HepG2 (cell line): ENCODE measurements at regions not wholly inside any gene's neighbourhood (a gene's known extent, or its start where the extent isn't known, plus 50 kb on each side); places are given as distances from the start of the nearest gene placed in this dataset.
"Not testable (repeated sequence)": the region's sequence is repeated elsewhere in the genome, so short reads cannot be mapped to it uniquely, and the experiment has no call there.

Experiments used
- ATAC-seq: fragments of 200-7000 bp; cut with Tn5 transposase; 3 replicates; pipeline ENCODE4 v1.9.1; 2020; ENCODE audit warnings: mild to moderate bottlenecking, moderate library complexity
- BruUV-seq: library from RNA; stranded (reverse); fragments of 400-500 nt; replicated peaks from 2 replicates; lab custom pipeline; 2021; lab: Mats Ljungman, UMichigan
- CTCF ChIA-PET: fragments of 300-600 bp; formaldehyde crosslinking; extraction: SDS; loops from one replicate; lab custom pipeline; 2021; ENCODE audit warnings: low total read pairs, inconsistent platforms, low intra/inter-chr PET ratio; lab: Yijun Ruan, JAX
- POLR2A ChIA-PET: fragments of 350-600 bp; sonication (Branson Sonifier 250); formaldehyde crosslinking; loops from one replicate; lab custom pipeline; 2020; ENCODE audit warnings: antibody characterized with exemption, inconsistent platforms; lab: Yijun Ruan, JAX
- DNase-seq: peaks from one replicate; pipeline ENCODE4 v3.0.0-alpha.2; 2015; ENCODE audit warnings: low spot score
- FAIRE-seq: peaks from 3 replicates; lab custom pipeline; 2011; peaks lifted over from hg19 to GRCh38; lab: Jason Lieb, UNC
- H2AFZ ChIP-seq: one replicate; pipeline ENCODE4 v1.6.1; 2011; ENCODE audit warnings: low read length, inconsistent platforms
- H3K27ac ChIP-seq: fragments of 300-600 bp; 3 replicates; pipeline ENCODE4 v1.8.0; 2011; ENCODE audit warnings: mixed run types, mild to moderate bottlenecking, mixed read lengths, low read length, inconsistent platforms; ENCODE audit not compliant: insufficient read depth; ENCODE audit errors: extremely low read length
- H3K27me3 ChIP-seq, 2 experiments: fragments of 200-600 bp in 1 of 2; 2 replicates in 1 of 2; 3 replicates in 1 of 2; pipeline versions ENCODE4 v1.6.0 to v1.8.0; 2011; ENCODE audit warnings: low read length in 2 of 2, mild to moderate bottlenecking in 2 of 2, moderate library complexity in 2 of 2, inconsistent platforms in 1 of 2; ENCODE audit not compliant: insufficient read depth in 2 of 2, control insufficient read depth in 1 of 2
- H3K36me3 ChIP-seq, 2 experiments: fragments of 200-600 bp in 1 of 2; replicated peaks in 1 of 2; 2 replicates in 1 of 2; 3 replicates in 1 of 2; pipeline versions ENCODE4 v1.5.1 to v1.8.0; 2011; ENCODE audit warnings: low read length in 2 of 2, inconsistent platforms in 1 of 2; ENCODE audit not compliant: insufficient read depth in 2 of 2, control insufficient read depth in 1 of 2
- H3K4me1 ChIP-seq: 2 replicates; pipeline ENCODE4 v1.5.1; 2012; ENCODE audit warnings: low read length, inconsistent platforms; ENCODE audit not compliant: insufficient read depth
- H3K4me2 ChIP-seq: 2 replicates; pipeline ENCODE4 v1.6.0; 2011; ENCODE audit warnings: low read depth, low read length, inconsistent platforms
- H3K4me3 ChIP-seq, 3 experiments: fragments of 200-600 bp in 1 of 3; sonication (generic), shearing (Covaris generic) in 1 of 3; replicated peaks in 1 of 3; 2 replicates each; pipeline ENCODE4 v1.5.1; 2011 to 2016; ENCODE audit warnings: low read length in 3 of 3, inconsistent platforms in 2 of 3, low read depth in 2 of 3, mild to moderate bottlenecking in 2 of 3, control low read depth in 1 of 3, mixed read lengths in 1 of 3; ENCODE audit not compliant: insufficient read depth in 1 of 3
- H3K79me2 ChIP-seq: one replicate; pipeline ENCODE4 v1.6.1; 2011; ENCODE audit warnings: low read length, inconsistent platforms; ENCODE audit not compliant: insufficient read depth
- H3K9ac ChIP-seq: 2 replicates; pipeline ENCODE4 v1.6.0; 2011; ENCODE audit warnings: mild to moderate bottlenecking, low read depth, low read length, inconsistent platforms; ENCODE audit not compliant: insufficient read depth
- H3K9me3 ChIP-seq: 2 replicates; pipeline ENCODE4 v1.5.1; 2012; ENCODE audit warnings: mild to moderate bottlenecking, low read length
- H4K20me1 ChIP-seq: 2 replicates; pipeline ENCODE4 v1.6.0; 2011; ENCODE audit warnings: inconsistent platforms, mild to moderate bottlenecking, low read length, moderate library complexity; ENCODE audit not compliant: insufficient read depth
- KDM2A ChIP-seq: sonication (generic); formaldehyde crosslinking; IDR thresholded peaks from 2 replicates; pipeline ENCODE4 v1.4.0; 2020; ENCODE audit warnings: low read depth, missing genetic modification reagents, borderline replicate concordance
- THYN1 ChIP-seq: sonication (generic); formaldehyde crosslinking; IDR thresholded peaks from 2 replicates; pipeline ENCODE4 v1.8.1; 2023; ENCODE audit warnings: low read depth, mild to moderate bottlenecking, moderate library complexity, missing genetic modification reagents, borderline replicate concordance
- ZNF451 ChIP-seq: sonication (generic); formaldehyde crosslinking; IDR thresholded peaks from 2 replicates; pipeline ENCODE4 v1.5.0; 2020; ENCODE audit warnings: mild to moderate bottlenecking, missing genetic modification reagents
- ZNF713 ChIP-seq: sonication (generic); formaldehyde crosslinking; IDR thresholded peaks from 2 replicates; pipeline ENCODE4 v1.4.0; 2020; ENCODE audit warnings: mild to moderate bottlenecking, missing genetic modification reagents
- ZNF724P ChIP-seq: sonication (generic); formaldehyde crosslinking; IDR thresholded peaks from 2 replicates; pipeline ENCODE4 v1.8.0; 2022; ENCODE audit warnings: missing genetic modification reagents, borderline replicate concordance
- ZNF766 ChIP-seq: sonication (generic); formaldehyde crosslinking; IDR thresholded peaks from 2 replicates; pipeline ENCODE4 v1.5.0; 2020; ENCODE audit warnings: missing genetic modification reagents, borderline replicate concordance
- ZNF83 ChIP-seq: sonication (generic); formaldehyde crosslinking; IDR thresholded peaks from 2 replicates; pipeline ENCODE4 v1.4.0; 2020; ENCODE audit warnings: missing genetic modification reagents, mild to moderate bottlenecking, borderline replicate concordance
- ZSCAN20 ChIP-seq: sonication (generic); formaldehyde crosslinking; IDR thresholded peaks from 2 replicates; pipeline ENCODE4 v1.4.0; 2020; ENCODE audit warnings: missing genetic modification reagents, mild to moderate bottlenecking, borderline replicate concordance
- WGBS: methylation state at CpG from one replicate; pipeline ENCODE4 v1.1.6; 2017; ENCODE audit warnings: low lambda C conversion rate; 5-methylcytosine and 5-hydroxymethylcytosine counted together
- in situ Hi-C: cut with HindIII; loops from 2 replicates; pipeline ENCODE4 v1.10.0; 2017; ENCODE audit warnings: low pct_unique_long_range_greater_than_20kb; ENCODE audit not compliant: extremely low pct_ligation_motif_present
- intact Hi-C: fragments of 100-400 bp; cut with micrococcal nuclease; formaldehyde crosslinking; loops from one replicate; pipeline ENCODE4 v1.10.0; 2022; ENCODE audit not compliant: unreplicated experiment
- TF ChIP-seq, protein P1 (sequence below): sonication (generic); formaldehyde crosslinking; IDR thresholded peaks from 2 replicates; pipeline ENCODE4 v1.4.0; 2020; ENCODE audit warnings: missing genetic modification reagents, borderline replicate concordance
- TF ChIP-seq, protein P2 (sequence below): sonication (generic); formaldehyde crosslinking; IDR thresholded peaks from 2 replicates; pipeline ENCODE4 v1.4.0; 2020; ENCODE audit warnings: missing genetic modification reagents, mild to moderate bottlenecking, borderline replicate concordance

DNA sequence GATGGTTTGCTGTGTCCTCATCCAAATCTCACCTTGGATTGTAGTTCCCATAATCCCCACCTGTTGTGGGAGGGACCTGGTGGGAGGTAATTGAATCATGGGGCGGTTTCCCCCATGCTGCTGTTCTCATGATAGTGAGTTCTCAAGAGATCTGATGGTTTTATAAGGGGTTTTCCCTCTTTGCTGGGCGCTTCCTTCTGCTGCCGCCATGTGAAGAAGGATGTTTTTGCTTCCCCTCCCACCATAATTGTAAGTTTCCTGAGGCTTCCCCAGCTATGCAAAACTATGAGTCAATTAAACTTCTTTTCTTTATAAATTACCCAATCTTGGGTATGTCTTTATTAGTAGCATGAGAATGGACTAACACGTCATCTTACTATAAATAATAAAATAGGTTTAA, 55.7 kb upstream of the OGFRL1 start:
- H3K9ac ChIP-seq, CTCF ChIA-PET, intact Hi-C loops, H3K4me2 ChIP-seq, H3K36me3 ChIP-seq, H3K4me1 ChIP-seq, H3K27ac ChIP-seq, ATAC-seq, H3K9me3 ChIP-seq, H3K27me3 ChIP-seq, H3K4me3 ChIP-seq, FAIRE-seq, BruUV-seq, POLR2A ChIA-PET, in situ Hi-C loops, H3K79me2 ChIP-seq, H4K20me1 ChIP-seq, H2AFZ ChIP-seq, DNase-seq: not testable (repeated sequence)
- 9% methylated on average over 4 of the region's 4 CpGs for WGBS

DNA sequence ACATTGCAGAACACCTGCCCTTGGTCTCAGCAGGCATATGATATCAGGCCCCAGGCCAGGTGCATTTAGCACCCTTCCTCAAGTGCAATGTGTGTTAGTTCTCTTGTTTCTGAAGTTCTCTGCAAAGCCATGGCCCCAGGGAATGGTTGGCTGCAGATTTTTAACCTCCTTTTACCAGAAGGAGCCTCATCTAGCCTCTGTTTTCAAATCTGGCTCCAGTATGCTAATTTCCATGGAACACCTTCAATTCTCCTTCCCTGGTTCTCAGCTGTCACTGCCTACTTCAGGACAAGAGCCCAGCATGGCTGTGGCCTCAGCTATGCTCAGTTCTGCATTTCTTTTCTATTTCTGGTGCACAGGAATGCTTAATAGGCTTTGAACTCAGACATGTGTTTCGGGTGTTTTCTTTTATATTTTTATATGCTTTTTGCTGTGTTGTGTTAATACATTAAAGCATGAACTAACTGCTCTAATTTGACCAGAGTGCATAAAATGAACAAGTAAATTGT, 51.6 kb upstream of the OGFRL1 start:
- no peak overlapping the region for H2AFZ ChIP-seq
- ChIA-PET CTCF (no interaction called here), POLR2A (no interaction called here)
- H3K4me3 ChIP-seq, result no peak overlapping the region
- in situ Hi-C loops (no loop called here), intact Hi-C loops (no loop called here)
- H3K4me2 ChIP-seq, result no peak overlapping the region
- BruUV-seq, result no TSS peak
- H3K27ac ChIP-seq, result no peak overlapping the region
- H3K79me2 ChIP-seq, result no peaks in the 10 kb centered on the region
- no peak for ATAC-seq
- no peaks in the 10 kb centered on the region for H3K9me3 ChIP-seq
- 0% methylated on average over 1 of the region's 1 CpG for WGBS
- no peaks in the 10 kb centered on the region for H4K20me1 ChIP-seq
- no peak for DNase-seq
- no peak for FAIRE-seq
- no peaks in the 10 kb centered on the region for H3K36me3 ChIP-seq
- no peaks in the 10 kb centered on the region for H3K27me3 ChIP-seq
- H3K4me1 ChIP-seq, result no peaks in the 10 kb centered on the region
- H3K9ac ChIP-seq, result no peak overlapping the region
- TF ChIP-seq ZNF451 (CRISPR knock-in tag) (no peak), ZNF766 (CRISPR knock-in tag) (no peak), THYN1 (CRISPR knock-in tag) (no peak), ZNF83 (CRISPR knock-in tag) (no peak), ZSCAN20 (CRISPR knock-in tag) (no peak), ZNF724P (CRISPR knock-in tag) (no peak), ZNF713 (CRISPR knock-in tag) (no peak), KDM2A (CRISPR knock-in tag) (no peak)
- TF ChIP-seq, protein P1, sequence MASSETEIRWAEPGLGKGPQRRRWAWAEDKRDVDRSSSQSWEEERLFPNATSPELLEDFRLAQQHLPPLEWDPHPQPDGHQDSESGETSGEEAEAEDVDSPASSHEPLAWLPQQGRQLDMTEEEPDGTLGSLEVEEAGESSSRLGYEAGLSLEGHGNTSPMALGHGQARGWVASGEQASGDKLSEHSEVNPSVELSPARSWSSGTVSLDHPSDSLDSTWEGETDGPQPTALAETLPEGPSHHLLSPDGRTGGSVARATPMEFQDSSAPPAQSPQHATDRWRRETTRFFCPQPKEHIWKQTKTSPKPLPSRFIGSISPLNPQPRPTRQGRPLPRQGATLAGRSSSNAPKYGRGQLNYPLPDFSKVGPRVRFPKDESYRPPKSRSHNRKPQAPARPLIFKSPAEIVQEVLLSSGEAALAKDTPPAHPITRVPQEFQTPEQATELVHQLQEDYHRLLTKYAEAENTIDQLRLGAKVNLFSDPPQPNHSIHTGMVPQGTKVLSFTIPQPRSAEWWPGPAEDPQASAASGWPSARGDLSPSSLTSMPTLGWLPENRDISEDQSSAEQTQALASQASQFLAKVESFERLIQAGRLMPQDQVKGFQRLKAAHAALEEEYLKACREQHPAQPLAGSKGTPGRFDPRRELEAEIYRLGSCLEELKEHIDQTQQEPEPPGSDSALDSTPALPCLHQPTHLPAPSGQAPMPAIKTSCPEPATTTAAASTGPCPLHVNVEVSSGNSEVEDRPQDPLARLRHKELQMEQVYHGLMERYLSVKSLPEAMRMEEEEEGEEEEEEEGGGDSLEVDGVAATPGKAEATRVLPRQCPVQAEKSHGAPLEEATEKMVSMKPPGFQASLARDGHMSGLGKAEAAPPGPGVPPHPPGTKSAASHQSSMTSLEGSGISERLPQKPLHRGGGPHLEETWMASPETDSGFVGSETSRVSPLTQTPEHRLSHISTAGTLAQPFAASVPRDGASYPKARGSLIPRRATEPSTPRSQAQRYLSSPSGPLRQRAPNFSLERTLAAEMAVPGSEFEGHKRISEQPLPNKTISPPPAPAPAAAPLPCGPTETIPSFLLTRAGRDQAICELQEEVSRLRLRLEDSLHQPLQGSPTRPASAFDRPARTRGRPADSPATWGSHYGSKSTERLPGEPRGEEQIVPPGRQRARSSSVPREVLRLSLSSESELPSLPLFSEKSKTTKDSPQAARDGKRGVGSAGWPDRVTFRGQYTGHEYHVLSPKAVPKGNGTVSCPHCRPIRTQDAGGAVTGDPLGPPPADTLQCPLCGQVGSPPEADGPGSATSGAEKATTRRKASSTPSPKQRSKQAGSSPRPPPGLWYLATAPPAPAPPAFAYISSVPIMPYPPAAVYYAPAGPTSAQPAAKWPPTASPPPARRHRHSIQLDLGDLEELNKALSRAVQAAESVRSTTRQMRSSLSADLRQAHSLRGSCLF (CRISPR knock-in tag), result no peak
- TF ChIP-seq, protein P2, sequence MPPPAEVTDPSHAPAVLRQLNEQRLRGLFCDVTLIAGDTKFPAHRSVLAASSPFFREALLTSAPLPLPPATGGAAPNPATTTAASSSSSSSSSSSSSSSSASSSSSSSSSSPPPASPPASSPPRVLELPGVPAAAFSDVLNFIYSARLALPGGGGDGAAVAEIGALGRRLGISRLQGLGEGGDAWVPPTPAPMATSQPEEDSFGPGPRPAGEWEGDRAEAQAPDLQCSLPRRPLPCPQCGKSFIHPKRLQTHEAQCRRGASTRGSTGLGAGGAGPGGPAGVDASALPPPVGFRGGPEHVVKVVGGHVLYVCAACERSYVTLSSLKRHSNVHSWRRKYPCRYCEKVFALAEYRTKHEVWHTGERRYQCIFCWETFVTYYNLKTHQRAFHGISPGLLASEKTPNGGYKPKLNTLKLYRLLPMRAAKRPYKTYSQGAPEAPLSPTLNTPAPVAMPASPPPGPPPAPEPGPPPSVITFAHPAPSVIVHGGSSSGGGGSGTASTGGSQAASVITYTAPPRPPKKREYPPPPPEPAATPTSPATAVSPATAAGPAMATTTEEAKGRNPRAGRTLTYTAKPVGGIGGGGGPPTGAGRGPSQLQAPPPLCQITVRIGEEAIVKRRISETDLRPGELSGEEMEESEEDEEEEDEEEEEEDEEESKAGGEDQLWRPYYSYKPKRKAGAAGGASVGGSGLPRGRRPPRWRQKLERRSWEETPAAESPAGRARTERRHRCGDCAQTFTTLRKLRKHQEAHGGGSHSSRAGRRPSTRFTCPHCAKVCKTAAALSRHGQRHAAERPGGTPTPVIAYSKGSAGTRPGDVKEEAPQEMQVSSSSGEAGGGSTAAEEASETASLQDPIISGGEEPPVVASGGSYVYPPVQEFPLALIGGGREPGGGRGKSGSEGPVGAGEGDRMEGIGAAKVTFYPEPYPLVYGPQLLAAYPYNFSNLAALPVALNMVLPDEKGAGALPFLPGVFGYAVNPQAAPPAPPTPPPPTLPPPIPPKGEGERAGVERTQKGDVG (CRISPR knock-in tag), result no peak
